OCI-LY7 (cell line): ENCODE measurements at regions not wholly inside any gene's neighbourhood (a gene's known extent, or its start where the extent isn't known, plus 50 kb on each side); places are given as distances from the start of the nearest gene placed in this dataset.

Source experiments
- BruUV-seq: library from RNA; stranded (reverse); fragments of 400-500 nt; replicated peaks from 2 replicates; lab custom pipeline; 2021; lab: Mats Ljungman, UMichigan
- CTCF ChIA-PET: fragments of 300-600 bp; sonication (Branson Sonifier 250); formaldehyde crosslinking; loops from one replicate; lab custom pipeline; 2022; ENCODE audit warnings: antibody characterized with exemption; ENCODE audit not compliant: unreplicated experiment; lab: Charles Lee
- POLR2A ChIA-PET: fragments of 300-600 bp; sonication (Branson Sonifier 250); formaldehyde crosslinking; loops from one replicate; lab custom pipeline; 2022; ENCODE audit warnings: antibody characterized with exemption; lab: Charles Lee
- DNase-seq: peaks from one replicate; pipeline ENCODE4 v3.0.0-alpha.2; 2015; ENCODE audit warnings: low spot score
- H2AFZ ChIP-seq: fragments of 200-600 bp; sonication (generic), shearing (Covaris generic); 2 replicates; pipeline ENCODE4 v1.6.1; 2014; ENCODE audit warnings: mild to moderate bottlenecking, antibody characterized with exemption, low read length, moderate library complexity
- H3K27ac ChIP-seq: fragments of 200-600 bp; sonication (generic); 2 replicates; pipeline ENCODE4 v1.5.1; 2014; ENCODE audit warnings: mixed run types, low read depth, mild to moderate bottlenecking, moderate library complexity, low read length, inconsistent platforms; ENCODE audit not compliant: poor library complexity, severe bottlenecking
- H3K36me3 ChIP-seq: fragments of 200-600 bp; sonication (generic); 2 replicates; pipeline ENCODE4 v1.6.1; 2014; ENCODE audit warnings: mild to moderate bottlenecking, antibody characterized with exemption, low read length, moderate library complexity, mixed read lengths; ENCODE audit not compliant: insufficient read depth
- H3K4me1 ChIP-seq: fragments of 200-600 bp; sonication (generic); 2 replicates; pipeline ENCODE4 v1.5.1; 2014; ENCODE audit warnings: mild to moderate bottlenecking, low read length; ENCODE audit not compliant: insufficient read depth, poor library complexity, severe bottlenecking
- H3K4me2 ChIP-seq: fragments of 200-600 bp; sonication (generic); 2 replicates; pipeline ENCODE4 v1.6.1; 2014; ENCODE audit warnings: mild to moderate bottlenecking, low read length
- H3K4me3 ChIP-seq: fragments of 200-600 bp; sonication (generic); 2 replicates; pipeline ENCODE4 v1.5.1; 2014; ENCODE audit warnings: mild to moderate bottlenecking, low read depth, low read length; ENCODE audit not compliant: poor library complexity, severe bottlenecking
- H3K79me2 ChIP-seq: fragments of 200-600 bp; sonication (generic); 2 replicates; pipeline ENCODE4 v1.6.1; 2016; ENCODE audit warnings: low read depth, mild to moderate bottlenecking, low read length, moderate library complexity, mixed read lengths; ENCODE audit not compliant: insufficient read depth
- H3K9me2 ChIP-seq: fragments of 200-600 bp; sonication (generic); 2 replicates; pipeline ENCODE4 v1.6.1; 2016; ENCODE audit warnings: mild to moderate bottlenecking, low read length, mixed read lengths; ENCODE audit not compliant: insufficient read depth
- H3K9me3 ChIP-seq: fragments of 200-600 bp; sonication (generic); 2 replicates; pipeline ENCODE4 v1.6.1; 2014; ENCODE audit warnings: mild to moderate bottlenecking, mixed run types, low read length, mixed read lengths
- H4K20me1 ChIP-seq: fragments of 200-600 bp; sonication (generic); 2 replicates; pipeline ENCODE4 v1.6.1; 2014; ENCODE audit warnings: mild to moderate bottlenecking, antibody characterized with exemption, low read length, moderate library complexity, mixed read lengths; ENCODE audit not compliant: insufficient read depth
- EZH2phosphoT487 ChIP-seq: fragments of 200-600 bp; sonication (generic); IDR thresholded peaks from 2 replicates; pipeline ENCODE4 v1.6.1; 2018; ENCODE audit warnings: low read depth, borderline replicate concordance, mild to moderate bottlenecking, mixed run types, antibody characterized with exemption, low read length, moderate library complexity, mixed read lengths
- intact Hi-C: fragments of 100-400 bp; cut with micrococcal nuclease; formaldehyde crosslinking; loops from one replicate; pipeline ENCODE4 v1.10.0; 2022; ENCODE audit not compliant: unreplicated experiment
- TF ChIP-seq, protein P1 (sequence below): fragments of 200-600 bp; sonication (generic); conservative IDR thresholded peaks from 2 replicates; pipeline ENCODE4 v1.5.1; 2014; ENCODE audit warnings: mild to moderate bottlenecking, antibody characterized with exemption, low read length, moderate library complexity, mixed read lengths

DNA sequence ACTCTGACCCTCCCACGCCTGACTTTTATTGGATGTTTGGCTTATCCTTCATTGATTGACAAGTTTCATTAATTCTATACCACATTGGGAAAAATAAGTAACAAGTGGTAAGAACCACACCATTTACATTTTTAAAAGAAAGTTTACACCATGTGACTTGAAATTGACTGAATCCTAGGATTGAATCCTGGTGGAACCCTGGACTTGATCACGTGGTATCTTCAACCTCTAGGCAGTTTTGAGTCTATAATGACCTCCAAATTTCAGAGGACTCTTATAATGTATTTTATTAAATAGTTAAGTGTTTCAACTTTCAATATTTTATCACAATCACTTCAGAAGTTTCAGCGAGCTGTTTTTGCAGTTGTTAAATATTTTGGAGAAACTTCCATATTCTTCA lies 172.0 kb downstream of the SLC6A15 start:
- POLR2A ChIA-PET = no interaction called here
- no peak for DNase-seq
- CTCF ChIA-PET = no interaction called here
- H3K79me2 ChIP-seq = no peaks in the 10 kb centered on the region
- H3K9me2 ChIP-seq = no peaks in the 10 kb centered on the region
- intact Hi-C loops = no loop called here
- no TSS peak for BruUV-seq
- H3K27ac ChIP-seq = no peak overlapping the region
- no peak overlapping the region for H3K4me2 ChIP-seq
- H3K4me3 ChIP-seq = no peak overlapping the region
- H3K9me3 ChIP-seq = no peaks in the 10 kb centered on the region
- TF ChIP-seq, protein P1, sequence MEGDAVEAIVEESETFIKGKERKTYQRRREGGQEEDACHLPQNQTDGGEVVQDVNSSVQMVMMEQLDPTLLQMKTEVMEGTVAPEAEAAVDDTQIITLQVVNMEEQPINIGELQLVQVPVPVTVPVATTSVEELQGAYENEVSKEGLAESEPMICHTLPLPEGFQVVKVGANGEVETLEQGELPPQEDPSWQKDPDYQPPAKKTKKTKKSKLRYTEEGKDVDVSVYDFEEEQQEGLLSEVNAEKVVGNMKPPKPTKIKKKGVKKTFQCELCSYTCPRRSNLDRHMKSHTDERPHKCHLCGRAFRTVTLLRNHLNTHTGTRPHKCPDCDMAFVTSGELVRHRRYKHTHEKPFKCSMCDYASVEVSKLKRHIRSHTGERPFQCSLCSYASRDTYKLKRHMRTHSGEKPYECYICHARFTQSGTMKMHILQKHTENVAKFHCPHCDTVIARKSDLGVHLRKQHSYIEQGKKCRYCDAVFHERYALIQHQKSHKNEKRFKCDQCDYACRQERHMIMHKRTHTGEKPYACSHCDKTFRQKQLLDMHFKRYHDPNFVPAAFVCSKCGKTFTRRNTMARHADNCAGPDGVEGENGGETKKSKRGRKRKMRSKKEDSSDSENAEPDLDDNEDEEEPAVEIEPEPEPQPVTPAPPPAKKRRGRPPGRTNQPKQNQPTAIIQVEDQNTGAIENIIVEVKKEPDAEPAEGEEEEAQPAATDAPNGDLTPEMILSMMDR = no peak
- no peak for TF ChIP-seq EZH2phosphoT487
- H3K4me1 ChIP-seq = no peaks in the 10 kb centered on the region
- no peaks in the 10 kb centered on the region; the same call in 1 of the 2 replicates for H4K20me1 ChIP-seq
- no peak overlapping the region for H2AFZ ChIP-seq
- no peaks in the 10 kb centered on the region for H3K36me3 ChIP-seq

GRCh38 chr12:84738481-84738972 lies 174.1 kb downstream of the SLC6A15 start:
- no peak overlapping the region for H3K4me2 ChIP-seq
- H3K36me3 ChIP-seq = no peaks in the 10 kb centered on the region
- H3K4me3 ChIP-seq = no peak overlapping the region
- no peak overlapping the region for H2AFZ ChIP-seq
- no peak for DNase-seq
- no TSS peak for BruUV-seq
- H3K79me2 ChIP-seq = no peaks in the 10 kb centered on the region
- CTCF ChIA-PET = no interaction called here
- TF ChIP-seq, protein P1 = no peak
- TF ChIP-seq EZH2phosphoT487 = no peak
- H4K20me1 ChIP-seq = no peaks in the 10 kb centered on the region; the same call in 1 of the 2 replicates
- no peaks in the 10 kb centered on the region for H3K4me1 ChIP-seq
- intact Hi-C loops = no loop called here
- POLR2A ChIA-PET = no interaction called here
- H3K9me2 ChIP-seq = no peaks in the 10 kb centered on the region
- H3K9me3 ChIP-seq = no peaks in the 10 kb centered on the region
- H3K27ac ChIP-seq = no peak overlapping the region

DNA sequence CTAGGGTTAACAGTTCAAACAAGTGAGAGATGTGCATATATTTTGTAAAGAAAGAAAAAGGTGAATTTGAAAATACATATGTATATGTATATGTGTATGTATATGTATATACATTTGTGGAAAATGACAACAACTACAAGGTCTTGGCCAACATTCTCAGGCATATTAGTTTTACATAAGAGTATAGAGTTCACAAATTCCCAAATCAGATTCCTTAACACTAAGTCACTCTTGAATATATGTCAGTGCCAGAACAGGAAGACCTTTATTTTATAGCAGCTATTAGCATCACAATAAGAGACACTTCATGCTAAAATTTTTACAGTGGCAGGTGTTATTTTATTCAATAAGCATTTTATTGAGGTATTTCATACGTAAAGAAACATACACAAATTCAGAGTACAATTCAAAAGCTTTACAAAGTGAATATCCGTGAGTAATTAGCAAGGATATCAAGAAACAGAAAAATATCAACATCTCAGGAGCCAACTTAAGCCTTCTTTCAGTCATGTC lies 179.7 kb downstream of the SLC6A15 start:
- H3K27ac ChIP-seq = no peak overlapping the region
- intact Hi-C loops = no loop called here
- H4K20me1 ChIP-seq = no peaks in the 10 kb centered on the region
- no TSS peak for BruUV-seq
- H3K36me3 ChIP-seq = no peaks in the 10 kb centered on the region
- DNase-seq = no peak
- H3K4me2 ChIP-seq = no peak overlapping the region
- POLR2A ChIA-PET = interaction anchor here (0.5 kb wide), 1 partner anchor 81 kb away, joined by 4 read pairs; no protein-coding TSS in a partner anchor
- no peak overlapping the region for H3K4me3 ChIP-seq
- no peak overlapping the region for H2AFZ ChIP-seq
- TF ChIP-seq, protein P1 = no peak
- H3K79me2 ChIP-seq = no peaks in the 10 kb centered on the region
- H3K4me1 ChIP-seq = no peaks in the 10 kb centered on the region
- H3K9me3 ChIP-seq = no peaks in the 10 kb centered on the region
- CTCF ChIA-PET = no interaction called here
- H3K9me2 ChIP-seq = no peaks in the 10 kb centered on the region
